OCI-LY7 (cell line): ENCODE measurements at regions not wholly inside any gene's neighbourhood (a gene's known extent, or its start where the extent isn't known, plus 50 kb on each side); places are given as distances from the start of the nearest gene placed in this dataset.
"Not testable (repeated sequence)": the region's sequence is repeated elsewhere in the genome, so short reads cannot be mapped to it uniquely, and the experiment has no call there.

Experiments used
- BruUV-seq: library from RNA; stranded (reverse); fragments of 400-500 nt; replicated peaks from 2 replicates; lab custom pipeline; 2021; lab: Mats Ljungman, UMichigan
- CTCF ChIA-PET: fragments of 300-600 bp; sonication (Branson Sonifier 250); formaldehyde crosslinking; loops from one replicate; lab custom pipeline; 2022; ENCODE audit warnings: antibody characterized with exemption; ENCODE audit not compliant: unreplicated experiment; lab: Charles Lee
- POLR2A ChIA-PET: fragments of 300-600 bp; sonication (Branson Sonifier 250); formaldehyde crosslinking; loops from one replicate; lab custom pipeline; 2022; ENCODE audit warnings: antibody characterized with exemption; lab: Charles Lee
- DNase-seq: peaks from one replicate; pipeline ENCODE4 v3.0.0-alpha.2; 2015; ENCODE audit warnings: low spot score
- H2AFZ ChIP-seq: fragments of 200-600 bp; sonication (generic), shearing (Covaris generic); 2 replicates; pipeline ENCODE4 v1.6.1; 2014; ENCODE audit warnings: mild to moderate bottlenecking, antibody characterized with exemption, low read length, moderate library complexity
- H3K27ac ChIP-seq: fragments of 200-600 bp; sonication (generic); 2 replicates; pipeline ENCODE4 v1.5.1; 2014; ENCODE audit warnings: mixed run types, low read depth, mild to moderate bottlenecking, moderate library complexity, low read length, inconsistent platforms; ENCODE audit not compliant: poor library complexity, severe bottlenecking
- H3K36me3 ChIP-seq: fragments of 200-600 bp; sonication (generic); 2 replicates; pipeline ENCODE4 v1.6.1; 2014; ENCODE audit warnings: mild to moderate bottlenecking, antibody characterized with exemption, low read length, moderate library complexity, mixed read lengths; ENCODE audit not compliant: insufficient read depth
- H3K4me1 ChIP-seq: fragments of 200-600 bp; sonication (generic); 2 replicates; pipeline ENCODE4 v1.5.1; 2014; ENCODE audit warnings: mild to moderate bottlenecking, low read length; ENCODE audit not compliant: insufficient read depth, poor library complexity, severe bottlenecking
- H3K4me2 ChIP-seq: fragments of 200-600 bp; sonication (generic); 2 replicates; pipeline ENCODE4 v1.6.1; 2014; ENCODE audit warnings: mild to moderate bottlenecking, low read length
- H3K4me3 ChIP-seq: fragments of 200-600 bp; sonication (generic); 2 replicates; pipeline ENCODE4 v1.5.1; 2014; ENCODE audit warnings: mild to moderate bottlenecking, low read depth, low read length; ENCODE audit not compliant: poor library complexity, severe bottlenecking
- H3K79me2 ChIP-seq: fragments of 200-600 bp; sonication (generic); 2 replicates; pipeline ENCODE4 v1.6.1; 2016; ENCODE audit warnings: low read depth, mild to moderate bottlenecking, low read length, moderate library complexity, mixed read lengths; ENCODE audit not compliant: insufficient read depth
- H3K9me2 ChIP-seq: fragments of 200-600 bp; sonication (generic); 2 replicates; pipeline ENCODE4 v1.6.1; 2016; ENCODE audit warnings: mild to moderate bottlenecking, low read length, mixed read lengths; ENCODE audit not compliant: insufficient read depth
- H3K9me3 ChIP-seq: fragments of 200-600 bp; sonication (generic); 2 replicates; pipeline ENCODE4 v1.6.1; 2014; ENCODE audit warnings: mild to moderate bottlenecking, mixed run types, low read length, mixed read lengths
- H4K20me1 ChIP-seq: fragments of 200-600 bp; sonication (generic); 2 replicates; pipeline ENCODE4 v1.6.1; 2014; ENCODE audit warnings: mild to moderate bottlenecking, antibody characterized with exemption, low read length, moderate library complexity, mixed read lengths; ENCODE audit not compliant: insufficient read depth
- EZH2phosphoT487 ChIP-seq: fragments of 200-600 bp; sonication (generic); IDR thresholded peaks from 2 replicates; pipeline ENCODE4 v1.6.1; 2018; ENCODE audit warnings: low read depth, borderline replicate concordance, mild to moderate bottlenecking, mixed run types, antibody characterized with exemption, low read length, moderate library complexity, mixed read lengths
- intact Hi-C: fragments of 100-400 bp; cut with micrococcal nuclease; formaldehyde crosslinking; loops from one replicate; pipeline ENCODE4 v1.10.0; 2022; ENCODE audit not compliant: unreplicated experiment
- TF ChIP-seq, protein P1 (sequence below): fragments of 200-600 bp; sonication (generic); conservative IDR thresholded peaks from 2 replicates; pipeline ENCODE4 v1.5.1; 2014; ENCODE audit warnings: mild to moderate bottlenecking, antibody characterized with exemption, low read length, moderate library complexity, mixed read lengths

DNA sequence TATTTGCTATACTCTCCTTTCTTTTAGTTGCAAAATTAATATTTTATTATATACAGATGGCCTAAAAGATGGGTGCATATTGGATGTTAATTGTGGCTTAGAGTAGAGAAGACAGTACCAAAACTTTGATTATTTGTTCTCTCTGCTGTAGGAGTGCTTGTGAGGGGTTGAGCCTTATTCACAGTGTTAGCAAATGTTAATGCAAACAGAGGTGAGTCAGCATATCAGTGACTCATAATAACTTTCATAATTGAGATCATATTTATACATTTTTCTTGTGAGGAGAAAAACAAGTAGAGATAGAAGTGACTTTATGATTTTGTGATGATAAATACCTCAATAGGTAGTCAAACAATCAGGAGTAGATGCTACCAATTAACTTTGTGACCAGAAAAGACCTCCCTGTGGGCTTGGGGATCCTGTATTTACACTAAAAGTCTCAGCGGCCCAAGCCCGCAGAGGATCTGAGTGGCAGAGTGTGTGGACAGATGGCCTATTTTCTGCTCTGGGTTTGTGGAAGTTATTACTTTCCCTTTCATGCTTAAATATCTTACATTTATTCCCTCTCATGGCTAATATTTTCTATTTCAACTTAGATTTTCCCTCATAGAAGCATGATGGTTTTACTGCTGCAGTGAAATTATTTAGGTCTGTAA is 226.5 kb downstream of the TAF11L14 start:
- intact Hi-C loops = no loop called here
- H3K36me3 ChIP-seq = no peaks in the 10 kb centered on the region
- H3K4me1 ChIP-seq = no peaks in the 10 kb centered on the region
- no peak for DNase-seq
- POLR2A ChIA-PET = no interaction called here
- TF ChIP-seq EZH2phosphoT487 = no peak
- TF ChIP-seq, protein P1, sequence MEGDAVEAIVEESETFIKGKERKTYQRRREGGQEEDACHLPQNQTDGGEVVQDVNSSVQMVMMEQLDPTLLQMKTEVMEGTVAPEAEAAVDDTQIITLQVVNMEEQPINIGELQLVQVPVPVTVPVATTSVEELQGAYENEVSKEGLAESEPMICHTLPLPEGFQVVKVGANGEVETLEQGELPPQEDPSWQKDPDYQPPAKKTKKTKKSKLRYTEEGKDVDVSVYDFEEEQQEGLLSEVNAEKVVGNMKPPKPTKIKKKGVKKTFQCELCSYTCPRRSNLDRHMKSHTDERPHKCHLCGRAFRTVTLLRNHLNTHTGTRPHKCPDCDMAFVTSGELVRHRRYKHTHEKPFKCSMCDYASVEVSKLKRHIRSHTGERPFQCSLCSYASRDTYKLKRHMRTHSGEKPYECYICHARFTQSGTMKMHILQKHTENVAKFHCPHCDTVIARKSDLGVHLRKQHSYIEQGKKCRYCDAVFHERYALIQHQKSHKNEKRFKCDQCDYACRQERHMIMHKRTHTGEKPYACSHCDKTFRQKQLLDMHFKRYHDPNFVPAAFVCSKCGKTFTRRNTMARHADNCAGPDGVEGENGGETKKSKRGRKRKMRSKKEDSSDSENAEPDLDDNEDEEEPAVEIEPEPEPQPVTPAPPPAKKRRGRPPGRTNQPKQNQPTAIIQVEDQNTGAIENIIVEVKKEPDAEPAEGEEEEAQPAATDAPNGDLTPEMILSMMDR = no peak
- H3K79me2 ChIP-seq = no peaks in the 10 kb centered on the region
- H3K4me2 ChIP-seq = no peak overlapping the region
- no TSS peak for BruUV-seq
- no peak overlapping the region for H2AFZ ChIP-seq
- no peaks in the 10 kb centered on the region for H4K20me1 ChIP-seq
- H3K9me3 ChIP-seq = no peaks in the 10 kb centered on the region
- H3K4me3 ChIP-seq = no peak overlapping the region
- H3K9me2 ChIP-seq = 0 out of 2 replicates have a peak, but pooled peaks cover 5% of the 10 kb centered on the region
- CTCF ChIA-PET = no interaction called here
- H3K27ac ChIP-seq = no peak overlapping the region

DNA sequence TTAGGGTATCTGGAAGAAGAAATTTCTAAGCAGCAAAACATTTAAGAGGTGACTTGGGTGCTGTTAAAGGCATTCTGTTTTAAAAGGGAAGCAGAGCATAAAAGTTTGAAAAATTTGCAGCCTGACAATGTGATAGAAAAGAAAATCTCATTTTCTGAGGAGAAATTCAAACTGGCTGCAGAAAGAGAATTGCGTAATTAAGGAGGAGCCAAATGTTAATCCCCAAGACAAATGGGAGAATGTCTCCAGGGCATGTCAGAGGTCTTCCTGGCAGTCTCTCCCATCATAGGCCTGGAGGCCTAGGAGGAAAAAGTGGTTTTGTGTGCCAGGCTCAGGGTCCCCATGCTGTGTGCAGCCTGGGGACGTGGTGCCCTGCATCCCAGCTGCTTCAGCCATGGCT is 230.6 kb downstream of the TAF11L14 start:
- H3K4me3 ChIP-seq, H3K4me2 ChIP-seq, H3K36me3 ChIP-seq, H4K20me1 ChIP-seq, H2AFZ ChIP-seq, H3K9me3 ChIP-seq, POLR2A ChIA-PET, H3K4me1 ChIP-seq, intact Hi-C loops, H3K9me2 ChIP-seq, H3K79me2 ChIP-seq, H3K27ac ChIP-seq, DNase-seq, BruUV-seq, CTCF ChIA-PET: not testable (repeated sequence)

DNA sequence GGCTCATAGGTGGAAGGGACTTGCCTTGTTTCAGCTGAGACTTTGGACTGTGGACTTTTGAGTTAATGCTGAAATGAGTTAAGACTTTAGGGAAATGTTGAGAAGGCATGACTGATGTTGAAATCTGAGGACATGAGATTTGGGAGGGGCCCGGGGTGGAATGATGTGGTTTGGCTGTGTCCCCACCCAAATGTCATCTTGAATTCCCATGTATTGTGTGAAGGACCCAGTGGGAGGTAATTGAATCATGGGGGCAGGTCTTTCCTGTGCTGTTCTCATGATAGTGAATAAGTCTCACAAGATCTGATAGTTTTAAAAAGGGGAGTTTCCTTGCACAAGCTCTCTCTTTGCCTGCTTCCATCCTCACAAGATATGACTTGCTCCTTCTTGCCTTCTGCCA is 231.7 kb downstream of the TAF11L14 start:
- H3K79me2 ChIP-seq, H2AFZ ChIP-seq, CTCF ChIA-PET, H3K4me3 ChIP-seq, H4K20me1 ChIP-seq, H3K27ac ChIP-seq, H3K9me3 ChIP-seq, BruUV-seq, intact Hi-C loops, DNase-seq, H3K4me2 ChIP-seq, POLR2A ChIA-PET, H3K36me3 ChIP-seq, H3K9me2 ChIP-seq, H3K4me1 ChIP-seq: not testable (repeated sequence)

DNA sequence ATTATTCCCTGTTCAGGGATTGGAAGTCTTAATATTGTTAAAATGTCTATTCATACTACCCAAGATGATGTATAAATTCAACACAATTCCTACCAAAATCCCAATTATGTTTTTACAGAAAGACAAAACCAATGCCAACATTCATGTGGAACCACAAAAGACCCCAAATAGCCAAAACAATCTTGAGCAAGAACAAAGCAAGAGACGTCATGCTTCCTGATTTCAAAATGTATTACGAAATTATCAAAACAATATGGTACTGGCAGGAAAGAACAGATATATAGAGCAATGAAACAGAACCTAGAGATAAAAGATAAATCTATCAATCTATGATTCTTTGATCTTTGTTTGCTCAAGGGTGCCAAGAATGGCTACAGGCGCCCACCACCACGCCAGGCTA is 237.9 kb downstream of the TAF11L14 start:
- no peaks in the 10 kb centered on the region for H3K79me2 ChIP-seq
- H4K20me1 ChIP-seq = no peaks in the 10 kb centered on the region
- H3K4me3 ChIP-seq = no peak overlapping the region
- TF ChIP-seq, protein P1 = no peak
- no peak for TF ChIP-seq EZH2phosphoT487
- no TSS peak for BruUV-seq
- H3K9me3 ChIP-seq = no peaks in the 10 kb centered on the region; the same call in 1 of the 2 replicates
- DNase-seq = no peak
- H2AFZ ChIP-seq = no peak overlapping the region
- H3K4me2 ChIP-seq = no peak overlapping the region
- ChIA-PET POLR2A (no interaction called here), CTCF (no interaction called here)
- no peak overlapping the region for H3K27ac ChIP-seq
- H3K9me2 ChIP-seq = no peaks in the 10 kb centered on the region
- H3K36me3 ChIP-seq = no peaks in the 10 kb centered on the region
- intact Hi-C loops = no loop called here
- no peaks in the 10 kb centered on the region for H3K4me1 ChIP-seq
